Esophagus muscularis mucosa (tissue), 4 donors: ENCODE measurements at regions not wholly inside any gene's neighbourhood (a gene's known extent, or its start where the extent isn't known, plus 50 kb on each side); places are given as distances from the start of the nearest gene placed in this dataset.

Experiments used
- DNase-seq: peaks from one replicate; pipeline ENCODE4 v3.0.0-alpha.2; 2017; ENCODE audit errors: extremely low spot score
- H3K27ac ChIP-seq, 4 donors: fragments of 200-600 bp; sonication (generic); replicated peaks in 1 of 4; 1 replicate in 3 of 4; 2 replicates in 1 of 4; pipeline ENCODE4 v1.5.1; 2016 to 2019; ENCODE audit warnings: mild to moderate bottlenecking in 1 of 4
- H3K27me3 ChIP-seq, 4 donors: fragments of 200-600 bp; sonication (generic); one replicate each; pipeline versions ENCODE4 v1.5.1 to v1.6.0; 2016 to 2019
- H3K36me3 ChIP-seq, 4 donors: fragments of 200-600 bp; sonication (generic); one replicate each; pipeline ENCODE4 v1.5.1; 2016 to 2019
- H3K4me1 ChIP-seq, 4 donors: fragments of 200-600 bp; sonication (generic); one replicate each; pipeline ENCODE4 v1.5.1; 2016 to 2019
- H3K4me3 ChIP-seq, 4 donors: fragments of 200-600 bp; sonication (generic); 1 replicate in 2 of 4; 2 replicates in 2 of 4; pipeline ENCODE4 v1.5.1; 2016 to 2019; ENCODE audit warnings: mild to moderate bottlenecking in 4 of 4, moderate library complexity in 1 of 4
- H3K9me3 ChIP-seq, 4 donors: fragments of 200-600 bp; sonication (generic); 1 replicate in 3 of 4; 2 replicates in 1 of 4; pipeline ENCODE4 v1.5.1; 2016 to 2019
- EP300 ChIP-seq: sonication (generic); formaldehyde crosslinking; IDR thresholded peaks from one replicate; pipeline ENCODE4 v1.6.1; 2017; ENCODE audit warnings: antibody characterized with exemption
- POLR2A ChIP-seq: fragments of 450-650 bp; IDR thresholded peaks from one replicate; pipeline ENCODE4 v1.6.1; 2017; ENCODE audit warnings: antibody characterized with exemption, moderate library complexity, mild to moderate bottlenecking, low read depth
- POLR2AphosphoS5 ChIP-seq, 2 donors: sonication (generic); formaldehyde crosslinking; IDR thresholded peaks; one replicate each; pipeline ENCODE4 v1.6.1; 2017; ENCODE audit warnings: antibody characterized with exemption in 2 of 2
- WGBS: methylation state at CpG from one replicate; pipeline ENCODE4 v1.1.5; 2018; 5-methylcytosine and 5-hydroxymethylcytosine counted together
- intact Hi-C: fragments of 100-400 bp; cut with DNase I; formaldehyde crosslinking; loops from one replicate; pipeline ENCODE4 v1.15.1; 2023
- TF ChIP-seq, protein P1 (sequence below), 3 experiments: fragments of 200-600 bp in 2 of 3; fragments of 450-650 bp in 1 of 3; sonication (generic) in 2 of 3; IDR thresholded peaks; one replicate each; pipeline ENCODE4 v1.5.1; 2017 to 2019; ENCODE audit warnings: antibody characterized with exemption in 3 of 3, mild to moderate bottlenecking in 2 of 3, moderate library complexity in 1 of 3

DNA sequence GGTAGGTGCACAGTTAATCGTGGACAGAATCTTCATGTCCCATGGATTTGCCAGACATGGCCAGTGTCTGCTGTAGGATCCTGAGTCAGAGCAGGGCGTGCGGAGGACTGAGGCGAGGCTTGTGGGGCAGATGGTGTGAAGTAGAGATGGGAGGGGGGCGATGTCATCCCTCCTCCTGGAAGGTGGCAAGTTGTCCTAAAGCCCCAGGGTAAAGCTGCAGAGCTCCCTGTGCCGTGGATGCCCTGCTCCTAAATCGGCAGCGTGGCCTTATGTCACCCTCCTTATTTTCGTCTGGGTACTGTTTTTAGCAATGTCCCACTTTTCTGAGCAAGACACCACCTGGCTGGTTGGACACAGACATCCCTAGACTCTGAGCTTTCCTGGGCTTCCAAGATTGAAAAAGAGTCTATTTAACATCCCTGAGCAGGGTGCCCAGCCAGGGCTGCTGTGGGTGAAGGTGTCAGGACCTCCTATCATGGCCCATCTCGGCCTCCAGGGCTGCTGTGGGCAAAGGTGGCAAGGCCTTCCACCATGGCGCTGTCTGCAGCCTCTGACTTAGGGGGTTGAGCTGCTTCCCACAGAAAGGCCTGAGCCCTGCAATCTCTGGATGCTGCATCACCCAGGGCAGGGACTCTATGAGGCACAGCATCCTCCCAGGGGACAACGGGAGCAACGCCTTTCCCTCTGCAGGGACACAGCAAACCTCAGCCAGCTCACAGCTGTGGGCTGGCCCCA lies 145.4 kb downstream of the TTLL2 start:
- Histone ChIP-seq H3K4me1 (peaks cover 8 to 16% (median 13%) of the 10 kb centered on the region in 4 donors), H3K9me3 (no peaks in the 10 kb centered on the region), H3K27ac (no peak overlapping the region), H3K36me3 (no peaks in the 10 kb centered on the region), H3K27me3 (no peaks in the 10 kb centered on the region), H3K4me3 (no peak overlapping the region)
- TF ChIP-seq POLR2AphosphoS5 (IDR thresholded peaks at IDR 0.05) (no peak), POLR2A (no peak), EP300 (no peak)
- TF ChIP-seq, protein P1, sequence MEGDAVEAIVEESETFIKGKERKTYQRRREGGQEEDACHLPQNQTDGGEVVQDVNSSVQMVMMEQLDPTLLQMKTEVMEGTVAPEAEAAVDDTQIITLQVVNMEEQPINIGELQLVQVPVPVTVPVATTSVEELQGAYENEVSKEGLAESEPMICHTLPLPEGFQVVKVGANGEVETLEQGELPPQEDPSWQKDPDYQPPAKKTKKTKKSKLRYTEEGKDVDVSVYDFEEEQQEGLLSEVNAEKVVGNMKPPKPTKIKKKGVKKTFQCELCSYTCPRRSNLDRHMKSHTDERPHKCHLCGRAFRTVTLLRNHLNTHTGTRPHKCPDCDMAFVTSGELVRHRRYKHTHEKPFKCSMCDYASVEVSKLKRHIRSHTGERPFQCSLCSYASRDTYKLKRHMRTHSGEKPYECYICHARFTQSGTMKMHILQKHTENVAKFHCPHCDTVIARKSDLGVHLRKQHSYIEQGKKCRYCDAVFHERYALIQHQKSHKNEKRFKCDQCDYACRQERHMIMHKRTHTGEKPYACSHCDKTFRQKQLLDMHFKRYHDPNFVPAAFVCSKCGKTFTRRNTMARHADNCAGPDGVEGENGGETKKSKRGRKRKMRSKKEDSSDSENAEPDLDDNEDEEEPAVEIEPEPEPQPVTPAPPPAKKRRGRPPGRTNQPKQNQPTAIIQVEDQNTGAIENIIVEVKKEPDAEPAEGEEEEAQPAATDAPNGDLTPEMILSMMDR (IDR thresholded peaks at IDR 0.05), result no peak
- WGBS, result 88% methylated on average over 11 of the region's 13 CpGs
- intact Hi-C loops, result no loop called here
- DNase-seq, result no peak

DNA sequence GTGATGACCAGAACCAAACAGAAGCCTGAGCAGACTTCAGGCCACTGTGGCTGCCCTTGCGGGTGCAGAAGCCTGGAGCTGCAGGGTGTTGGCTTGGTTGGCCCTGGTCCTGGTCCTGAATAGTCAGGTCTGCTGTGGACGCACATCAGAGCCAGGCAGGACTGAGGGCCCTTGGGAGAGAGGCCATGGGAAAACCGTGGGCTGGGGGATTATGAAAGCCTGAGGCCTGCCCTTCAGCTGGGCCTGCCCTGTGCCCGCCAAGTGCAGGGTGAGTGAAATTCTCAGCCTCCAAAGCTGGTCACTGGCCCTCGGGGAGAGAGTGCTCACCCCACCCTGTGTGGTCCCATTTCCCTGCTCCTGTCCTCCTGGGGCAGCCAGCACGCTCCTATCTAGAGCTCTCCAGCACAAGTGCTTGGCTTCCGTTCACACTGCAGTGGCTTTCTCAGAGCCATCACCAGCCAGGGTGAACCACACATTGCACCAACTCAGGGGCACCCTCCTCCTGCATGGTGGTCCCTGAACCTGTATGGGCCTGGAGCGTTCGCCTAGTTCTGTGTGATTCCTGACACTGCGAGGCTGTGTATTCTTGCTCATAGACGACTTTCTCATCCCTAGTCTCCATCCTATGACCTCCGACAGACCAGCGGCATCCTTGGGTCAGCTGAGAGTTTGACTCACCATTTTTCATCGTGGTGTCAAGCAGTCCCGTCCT lies 146.1 kb downstream of the TTLL2 start:
- no peaks in the 10 kb centered on the region for H3K9me3 ChIP-seq
- no peaks in the 10 kb centered on the region for H3K27me3 ChIP-seq
- no peak overlapping the region for H3K4me3 ChIP-seq
- DNase-seq, result no peak
- no peaks in the 10 kb centered on the region for H3K36me3 ChIP-seq
- intact Hi-C loops, result no loop called here
- WGBS, result 93% methylated on average over 13 of the region's 15 CpGs
- no peak overlapping the region for H3K27ac ChIP-seq
- peaks cover 8 to 16% (median 13%) of the 10 kb centered on the region in 4 donors for H3K4me1 ChIP-seq
- TF ChIP-seq, protein P1 (IDR thresholded peaks at IDR 0.05), result no peak
- TF ChIP-seq EP300 (no peak), POLR2A (no peak), POLR2AphosphoS5 (IDR thresholded peaks at IDR 0.05) (no peak)

DNA sequence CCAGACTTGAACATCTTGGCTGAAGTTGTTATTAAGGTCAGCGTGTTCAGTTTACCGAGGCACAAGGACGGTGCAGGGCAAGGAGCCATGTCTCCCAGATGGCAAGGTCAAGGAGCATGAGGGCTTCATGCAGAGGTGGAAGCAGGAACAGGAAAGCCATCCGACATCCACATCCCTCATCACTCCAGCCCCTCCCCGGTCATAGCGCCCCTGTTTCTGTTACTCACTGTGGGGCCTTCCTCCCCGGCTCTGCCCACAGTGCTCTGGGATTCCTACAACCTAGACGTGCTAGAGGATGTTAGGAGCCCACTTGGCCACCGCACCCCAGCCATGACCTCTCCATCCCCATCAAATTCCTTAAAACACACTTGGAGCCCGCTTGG lies 146.7 kb downstream of the TTLL2 start:
- intact Hi-C loops, result no loop called here
- no peaks in the 10 kb centered on the region for H3K27me3 ChIP-seq
- no peaks in the 10 kb centered on the region for H3K9me3 ChIP-seq
- DNase-seq, result no peak
- H3K4me1 ChIP-seq, result peaks cover 8 to 16% (median 13%) of the 10 kb centered on the region in 4 donors
- TF ChIP-seq EP300 (no peak), POLR2A (no peak)
- TF ChIP-seq, protein P1 (IDR thresholded peaks at IDR 0.05), result no peak
- H3K4me3 ChIP-seq, result no peak overlapping the region
- 98% methylated on average over 10 of the region's 10 CpGs for WGBS
- no peaks in the 10 kb centered on the region for H3K36me3 ChIP-seq
- no peak overlapping the region for H3K27ac ChIP-seq

DNA sequence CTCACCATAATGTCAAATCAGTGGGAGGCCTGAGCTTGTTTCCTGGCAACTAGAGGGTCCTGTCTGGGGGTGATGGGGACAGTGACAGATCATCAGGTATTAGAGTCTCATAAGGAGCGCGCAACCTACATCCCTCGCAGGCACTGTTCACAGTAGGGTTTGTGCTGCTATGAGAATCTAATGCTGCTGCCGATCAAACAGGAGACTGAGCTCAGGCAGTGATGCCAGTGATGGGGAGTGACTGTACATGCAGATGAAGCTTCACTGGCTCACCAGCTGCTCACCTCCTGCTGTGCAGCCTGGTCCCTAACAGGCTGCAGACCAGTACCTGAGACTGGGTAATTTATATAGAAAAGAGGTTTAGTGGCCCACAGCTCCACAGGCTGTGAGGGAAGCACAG lies 147.3 kb downstream of the TTLL2 start:
- TF ChIP-seq POLR2AphosphoS5 (IDR thresholded peaks at IDR 0.05) (no peak), POLR2A (no peak), EP300 (no peak)
- TF ChIP-seq, protein P1 (IDR thresholded peaks at IDR 0.05), result no peak
- H3K36me3 ChIP-seq, result no peaks in the 10 kb centered on the region

More for the DNA sequence above, 147.3 kb downstream of the TTLL2 start:
- WGBS, result 96% methylated on average over 4 of the region's 4 CpGs
- Histone ChIP-seq H3K9me3 (no peaks in the 10 kb centered on the region), H3K4me3 (no peak overlapping the region), H3K4me1 (peaks cover 8 to 16% (median 13%) of the 10 kb centered on the region in 4 donors), H3K27me3 (no peaks in the 10 kb centered on the region), H3K27ac (no peak overlapping the region)
- no peak for DNase-seq
- intact Hi-C loops, result no loop called here
